H9 (cell line): ENCODE measurements at regions not wholly inside any gene's neighbourhood (a gene's known extent, or its start where the extent isn't known, plus 50 kb on each side); places are given as distances from the start of the nearest gene placed in this dataset.

Experiments
- DNase-seq: peaks from one replicate; pipeline ENCODE4 v3.0.0-alpha.2; 2017
- H2AFZ ChIP-seq: one replicate; pipeline ENCODE4 v1.6.1; 2013; ENCODE audit warnings: mild to moderate bottlenecking, low read length, control low read depth, moderate library complexity
- H2AK5ac ChIP-seq: 2 replicates; pipeline ENCODE4 v1.6.1; 2013; ENCODE audit warnings: low read length, control low read depth, mixed read lengths; ENCODE audit not compliant: insufficient read length
- H2BK120ac ChIP-seq: one replicate; pipeline ENCODE4 v1.6.1; 2013; ENCODE audit warnings: low read depth, mild to moderate bottlenecking, low read length, control low read depth, inconsistent platforms; ENCODE audit not compliant: poor library complexity, severe bottlenecking
- H2BK12ac ChIP-seq: 2 replicates; pipeline ENCODE4 v1.6.1; 2013; ENCODE audit warnings: low read length, control low read depth, mixed read lengths, low read depth; ENCODE audit not compliant: insufficient read length
- H2BK15ac ChIP-seq: 2 replicates; pipeline ENCODE4 v1.6.1; 2013; ENCODE audit warnings: low read depth, low read length, control low read depth
- H2BK20ac ChIP-seq: one replicate; pipeline ENCODE4 v1.6.1; 2013; ENCODE audit warnings: low read depth, mild to moderate bottlenecking, low read length, control low read depth, inconsistent platforms; ENCODE audit not compliant: poor library complexity, severe bottlenecking
- H2BK5ac ChIP-seq: 2 replicates; pipeline ENCODE4 v1.6.1; 2013; ENCODE audit warnings: low read length, control low read depth, mixed read lengths; ENCODE audit not compliant: insufficient read length
- H3K14ac ChIP-seq: 2 replicates; pipeline ENCODE4 v1.6.1; 2013; ENCODE audit warnings: low read length, control low read depth; ENCODE audit not compliant: insufficient read depth
- H3K18ac ChIP-seq: 2 replicates; pipeline ENCODE4 v1.6.1; 2013; ENCODE audit warnings: low read depth, mild to moderate bottlenecking, mixed read lengths, low read length, control low read depth; ENCODE audit not compliant: insufficient read length
- H3K23ac ChIP-seq: 2 replicates; pipeline ENCODE4 v1.6.1; 2013; ENCODE audit warnings: low read length, control low read depth, mixed read lengths, low read depth; ENCODE audit not compliant: insufficient read length
- H3K23me2 ChIP-seq: 2 replicates; pipeline ENCODE4 v1.6.1; 2013; ENCODE audit warnings: low read depth, mild to moderate bottlenecking, mixed read lengths, low read length, control low read depth; ENCODE audit not compliant: insufficient read length, poor library complexity, severe bottlenecking
- H3K27ac ChIP-seq: 2 replicates; pipeline ENCODE4 v1.5.1; 2013; ENCODE audit warnings: low read length, control low read depth, mixed read lengths, low read depth; ENCODE audit not compliant: insufficient read length
- H3K27me3 ChIP-seq: 2 replicates; pipeline ENCODE4 v1.6.1; 2013; ENCODE audit warnings: low read length, control low read depth, inconsistent platforms; ENCODE audit not compliant: insufficient read depth
- H3K4ac ChIP-seq: 2 replicates; pipeline ENCODE4 v1.6.1; 2013; ENCODE audit warnings: low read depth, mild to moderate bottlenecking, control low read depth, inconsistent platforms, low read length, moderate library complexity
- H3K4me1 ChIP-seq: 2 replicates; pipeline ENCODE4 v1.6.1; 2013; ENCODE audit warnings: low read length, control low read depth, inconsistent platforms; ENCODE audit not compliant: insufficient read depth
- H3K4me2 ChIP-seq: 2 replicates; pipeline ENCODE4 v1.6.1; 2013; ENCODE audit warnings: low read length, control low read depth, mixed read lengths; ENCODE audit not compliant: insufficient read length, insufficient read depth
- H3K56ac ChIP-seq: 2 replicates; pipeline ENCODE4 v1.6.1; 2013; ENCODE audit warnings: low read depth, mild to moderate bottlenecking, mixed read lengths, low read length, control low read depth; ENCODE audit not compliant: insufficient read length
- H3K79me1 ChIP-seq: 2 replicates; pipeline ENCODE4 v1.6.1; 2013; ENCODE audit warnings: low read depth, mild to moderate bottlenecking, moderate library complexity, low read length, control low read depth, inconsistent platforms; ENCODE audit not compliant: insufficient read depth, poor library complexity, severe bottlenecking
- H3K79me2 ChIP-seq: 2 replicates; pipeline ENCODE4 v1.6.1; 2013; ENCODE audit warnings: low read length, control low read depth, inconsistent platforms; ENCODE audit not compliant: insufficient read depth
- H3K9ac ChIP-seq: 2 replicates; pipeline ENCODE4 v1.6.1; 2013; ENCODE audit warnings: low read length, control low read depth, mixed read lengths; ENCODE audit not compliant: insufficient read length; ENCODE audit errors: extremely low read depth
- H3K9me3 ChIP-seq: one replicate; pipeline ENCODE4 v1.6.1; 2013; ENCODE audit warnings: low read depth, low read length, inconsistent platforms; ENCODE audit not compliant: control insufficient read depth
- H3T11ph ChIP-seq: one replicate; pipeline ENCODE4 v1.6.1; 2013; ENCODE audit warnings: mild to moderate bottlenecking, low read length, control low read depth, inconsistent platforms
- H4K20me1 ChIP-seq: one replicate; pipeline ENCODE4 v1.6.1; 2013; ENCODE audit not compliant: control insufficient read depth, insufficient read length, insufficient read depth
- H4K5ac ChIP-seq: 2 replicates; pipeline ENCODE4 v1.6.1; 2013; ENCODE audit warnings: low read depth, mild to moderate bottlenecking, mixed read lengths, low read length, control low read depth; ENCODE audit not compliant: insufficient read length
- H4K8ac ChIP-seq: replicated peaks from 2 replicates; pipeline ENCODE4 v1.6.1; 2013; ENCODE audit warnings: low read length, control low read depth, mixed read lengths, low read depth; ENCODE audit not compliant: insufficient read length
- H4K91ac ChIP-seq: 2 replicates; pipeline ENCODE4 v1.6.1; 2013; ENCODE audit warnings: low read depth, mild to moderate bottlenecking, moderate library complexity, mixed read lengths, low read length, control low read depth; ENCODE audit not compliant: insufficient read length
- H3K27ac Mint-ChIP-seq, 3 experiments: 2 replicates in 2 of 3; 3 replicates in 1 of 3; pipeline ENCODE4 v1.8.0; 2020 to 2021; ENCODE audit warnings: mixed read lengths in 3 of 3, mild to moderate bottlenecking in 1 of 3, moderate library complexity in 1 of 3
- H3K27me3 Mint-ChIP-seq: 2 replicates; pipeline ENCODE4 v1.8.0; 2021; ENCODE audit warnings: low read depth, mild to moderate bottlenecking, moderate library complexity, mixed read lengths
- H3K36me3 Mint-ChIP-seq, 3 experiments: 2 replicates in 2 of 3; 3 replicates in 1 of 3; pipeline ENCODE4 v1.8.0; 2020 to 2021; ENCODE audit warnings: low read depth in 3 of 3, mixed read lengths in 3 of 3; ENCODE audit not compliant: insufficient read depth in 1 of 3
- H3K4me1 Mint-ChIP-seq, 2 experiments: 2 replicates each; pipeline ENCODE4 v1.8.0; 2020; ENCODE audit warnings: mixed read lengths in 2 of 2
- H3K4me3 Mint-ChIP-seq, 2 experiments: 2 replicates in 1 of 2; 3 replicates in 1 of 2; pipeline ENCODE4 v1.8.0; 2020 to 2021; ENCODE audit warnings: mild to moderate bottlenecking in 2 of 2, mixed read lengths in 2 of 2, moderate library complexity in 1 of 2
- H3K9me3 Mint-ChIP-seq, 2 experiments: 2 replicates in 1 of 2; 3 replicates in 1 of 2; pipeline ENCODE4 v1.8.0; 2020; ENCODE audit warnings: mild to moderate bottlenecking in 2 of 2, mixed read lengths in 2 of 2, moderate library complexity in 1 of 2
- CTCF ChIP-seq: fragments of 200-600 bp; sonication (generic); conservative IDR thresholded peaks from 3 replicates; pipeline ENCODE4 v1.8.0; 2021; ENCODE audit warnings: antibody characterized with exemption, mild to moderate bottlenecking
- WGBS: extraction: QIAGEN DNeasy Blood & Tissue Kit; methylation state at CpG from one replicate; pipeline ENCODE4 v1.1.7; 2013; ENCODE audit warnings: missing lambda C conversion rate, low lambda C conversion rate, mixed read lengths; ENCODE audit not compliant: insufficient read length; ENCODE audit errors: extremely low coverage; 5-methylcytosine and 5-hydroxymethylcytosine counted together

- Histone ChIP-seq H3K56ac (no peak overlapping the region), H3K9me3 (no peaks in the 10 kb centered on the region), H3K18ac (no peak overlapping the region), H2BK20ac (no peak overlapping the region), H2BK120ac (no peak overlapping the region), H3K4me2 (no peak overlapping the region), H3K23me2 (no peaks in the 10 kb centered on the region), H3K4me1 (peaks cover 2% of the 10 kb centered on the region; the same call in 1 of the 2 replicates), H3T11ph (no peak overlapping the region), H3K9ac (no peak overlapping the region), H3K79me2 (no peaks in the 10 kb centered on the region), H3K27me3 (no peaks in the 10 kb centered on the region), H4K20me1 (no peaks in the 10 kb centered on the region), H2BK5ac (no peak overlapping the region), H2AFZ (no peak overlapping the region), H2BK12ac (no peak overlapping the region), H3K27ac (no peak overlapping the region), H4K8ac (no peak overlapping the region), H4K91ac (no peak overlapping the region), H2BK15ac (no peak overlapping the region), H4K5ac (no peak overlapping the region), H3K79me1 (no peaks in the 10 kb centered on the region), H3K4ac (no peak overlapping the region), H3K14ac (no peak overlapping the region), H2AK5ac (no peak overlapping the region), H3K23ac (no peak overlapping the region)
- H3K27ac Mint-ChIP-seq: no peak overlapping the region
- WGBS: no CpG with 5 or more reads among the region's 4 CpGs
- H3K4me3 Mint-ChIP-seq: no peak overlapping the region
- no peak for DNase-seq
- peaks cover 14 to 17% of the 10 kb centered on the region in 2 experiments for H3K9me3 Mint-ChIP-seq
- TF ChIP-seq CTCF: no peak
- H3K4me1 Mint-ChIP-seq: peaks cover 12% of the 10 kb centered on the region in 2 experiments
- no peaks in the 10 kb centered on the region for H3K27me3 Mint-ChIP-seq
- peaks cover 13 to 14% (median 13%) of the 10 kb centered on the region in 3 experiments for H3K36me3 Mint-ChIP-seq
These were observed 105.1 kb upstream of the FSTL5 start for GRCh38 chr4:162268911-162269310.
